Heart right ventricle (tissue), 16 donors: ENCODE measurements at regions not wholly inside any gene's neighbourhood (a gene's known extent, or its start where the extent isn't known, plus 50 kb on each side); places are given as distances from the start of the nearest gene placed in this dataset.

Source experiments
- ATAC-seq, 8 donors: fragments of 200-7000 bp; cut with Tn5 transposase; one replicate each; pipeline ENCODE4 v1.9.1; 2020; ENCODE audit warnings: mild to moderate bottlenecking in 8 of 8, moderate library complexity in 8 of 8, moderate number of reproducible peaks in 1 of 8
- DNase-seq, 2 donors: peaks; one replicate each; pipeline ENCODE4 v3.0.0-alpha.2; 2020
- H3K27ac ChIP-seq, 10 donors: fragments of 200-600 bp; sonication (generic) in 2 of 10; one replicate each; pipeline versions ENCODE4 v1.5.0 to v1.8.0; 2020 to 2022; ENCODE audit warnings: mild to moderate bottlenecking in 3 of 10
- H3K27me3 ChIP-seq, 7 donors: fragments of 200-600 bp; one replicate each; pipeline ENCODE4 v1.8.0; 2021 to 2022; ENCODE audit warnings: mild to moderate bottlenecking in 2 of 7
- H3K36me3 ChIP-seq, 9 donors: fragments of 200-600 bp; sonication (generic) in 1 of 9; one replicate each; pipeline versions ENCODE4 v1.5.0 to v1.8.0; 2020 to 2022; ENCODE audit warnings: mild to moderate bottlenecking in 2 of 9
- H3K4me1 ChIP-seq, 9 donors: fragments of 200-600 bp; sonication (generic) in 1 of 9; one replicate each; pipeline versions ENCODE4 v1.5.0 to v1.8.0; 2020 to 2022; ENCODE audit warnings: mild to moderate bottlenecking in 4 of 9
- H3K4me3 ChIP-seq, 10 donors: fragments of 200-600 bp; sonication (generic) in 2 of 10; one replicate each; pipeline versions ENCODE4 v1.5.0 to v1.8.0; 2020 to 2022; ENCODE audit warnings: mild to moderate bottlenecking in 7 of 10, moderate library complexity in 2 of 10
- H3K9me3 ChIP-seq, 11 donors: fragments of 200-600 bp in 10 of 11; sonication (generic) in 2 of 11; one replicate each; pipeline versions ENCODE4 v1.5.0 to v1.8.0; 2013 to 2022; ENCODE audit warnings: mild to moderate bottlenecking in 2 of 11, control low read depth in 1 of 11, moderate library complexity in 1 of 11
- WGBS, 2 donors: extraction: QIAGEN DNeasy Blood & Tissue Kit; methylation state at CpG; one replicate each; pipeline ENCODE4 v1.1.7; 2013; ENCODE audit warnings: inconsistent platforms in 1 of 2; 5-methylcytosine and 5-hydroxymethylcytosine counted together
- intact Hi-C, 10 donors: fragments of 100-400 bp; cut with DNase I; formaldehyde crosslinking; loops; one replicate each; pipeline versions ENCODE4 v1.11.1 to v1.14.2; 2022
- TF ChIP-seq, protein P1 (sequence below), 9 donors: fragments of 200-600 bp; sonication (generic) in 2 of 9; IDR thresholded peaks; one replicate each; pipeline versions ENCODE4 v1.5.0 to v1.8.0; 2021 to 2022; ENCODE audit warnings: antibody characterized with exemption in 9 of 9, mild to moderate bottlenecking in 5 of 9, moderate library complexity in 1 of 9
- donor health status: Arrhythmogenic right ventricular cardiomyopathy.
- donor health status: ischemic (EF 13 %, LVEDD 7.1; RV severe dilation, severe dysfunction).
- donor health status: healthy with polysubstance abuse.
- donor health status: DM: no; HTN: yes; CAD: no.
- donor health status: DM: no; HTN: no; CAD: no.
- donor health status: ischemic (EF 25% LVEDD 6.9; RV normal size, moderate dysfunction).
- donor health status: ischemic (EF 25% LVEDD 5.7; RV mildly dilated, moderate dysfunction).
- donor health status: healthy.
- donor health status: DM: yes; HTN: yes; CAD: no.
- donor health status: Ischemic cardiomyopathy.
- donor health status: ischemic (EF 35%, LVEDD 5.7; RV mildly dilated, moderate dysfunction).
- donor health status: nonischemic (EF 11% LVEDD 7.7; RV severe dilation, severe dysfunction).
- donor health status: DM: yes; HTN: yes; CAD: no.
- donor health status: PGD.
- donor health status: ischemic (EF 29% LVEDD 5.4; RV normal size, mild dysfunction).
- donor health status: nonischemic (EF 23%, LVEDD 6.1; RV moderate dilation, normal function).

DNA sequence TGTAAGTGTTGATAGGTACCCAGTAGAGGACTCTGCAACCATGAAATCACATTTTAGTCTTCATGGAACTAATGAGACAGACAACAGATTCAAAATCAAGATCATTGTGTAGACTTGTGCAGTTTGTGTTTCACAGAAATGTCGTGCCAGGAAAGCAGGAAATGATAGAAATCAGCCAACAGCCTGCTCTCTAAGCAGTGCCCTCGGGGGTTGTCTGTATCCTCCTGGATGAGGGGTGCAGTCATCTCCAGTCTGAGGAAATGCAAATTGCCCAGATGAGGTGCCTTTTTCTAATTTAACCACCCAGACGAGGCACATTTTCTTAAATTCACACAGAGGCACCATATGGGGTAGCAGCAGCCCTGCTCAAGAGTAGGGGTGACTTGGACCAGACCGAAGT lies 663.1 kb downstream of the XIRP2 start:
- no peak overlapping the region for H3K4me3 ChIP-seq
- no peaks in the 10 kb centered on the region for H3K27me3 ChIP-seq
- 49 to 50% methylated on average over 4 of the region's 4 CpGs for WGBS, 2 donors
- intact Hi-C loops: no loop called here
- H3K36me3 ChIP-seq: no peaks in the 10 kb centered on the region
- TF ChIP-seq, protein P1, sequence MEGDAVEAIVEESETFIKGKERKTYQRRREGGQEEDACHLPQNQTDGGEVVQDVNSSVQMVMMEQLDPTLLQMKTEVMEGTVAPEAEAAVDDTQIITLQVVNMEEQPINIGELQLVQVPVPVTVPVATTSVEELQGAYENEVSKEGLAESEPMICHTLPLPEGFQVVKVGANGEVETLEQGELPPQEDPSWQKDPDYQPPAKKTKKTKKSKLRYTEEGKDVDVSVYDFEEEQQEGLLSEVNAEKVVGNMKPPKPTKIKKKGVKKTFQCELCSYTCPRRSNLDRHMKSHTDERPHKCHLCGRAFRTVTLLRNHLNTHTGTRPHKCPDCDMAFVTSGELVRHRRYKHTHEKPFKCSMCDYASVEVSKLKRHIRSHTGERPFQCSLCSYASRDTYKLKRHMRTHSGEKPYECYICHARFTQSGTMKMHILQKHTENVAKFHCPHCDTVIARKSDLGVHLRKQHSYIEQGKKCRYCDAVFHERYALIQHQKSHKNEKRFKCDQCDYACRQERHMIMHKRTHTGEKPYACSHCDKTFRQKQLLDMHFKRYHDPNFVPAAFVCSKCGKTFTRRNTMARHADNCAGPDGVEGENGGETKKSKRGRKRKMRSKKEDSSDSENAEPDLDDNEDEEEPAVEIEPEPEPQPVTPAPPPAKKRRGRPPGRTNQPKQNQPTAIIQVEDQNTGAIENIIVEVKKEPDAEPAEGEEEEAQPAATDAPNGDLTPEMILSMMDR (IDR thresholded peaks at IDR 0.05): no peak
- H3K9me3 ChIP-seq: no peaks in the 10 kb centered on the region
- H3K4me1 ChIP-seq: no peaks in the 10 kb centered on the region
- H3K27ac ChIP-seq: no peak overlapping the region
- no peak for ATAC-seq
- DNase-seq: no peak

DNA sequence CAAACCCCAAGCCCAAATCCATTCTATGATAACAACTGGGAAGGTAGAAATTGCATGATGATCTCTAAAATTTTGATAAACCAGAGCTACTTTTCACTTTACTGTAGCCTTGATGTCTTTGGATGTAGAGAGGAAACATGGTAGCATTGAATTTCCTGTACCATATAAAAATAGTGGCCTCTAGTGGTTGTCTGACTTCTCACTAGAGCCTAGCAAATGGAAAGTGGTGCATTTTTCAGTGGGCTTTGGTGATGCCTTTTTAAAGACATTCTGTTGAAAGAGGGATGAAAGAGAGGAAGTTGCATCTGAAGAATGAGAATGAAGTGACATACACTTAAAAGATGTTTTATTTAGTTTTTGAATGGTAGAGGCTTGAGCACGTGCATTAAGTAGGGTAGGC lies 662.2 kb downstream of the XIRP2 start:
- no peak for ATAC-seq
- Histone ChIP-seq H3K36me3 (no peaks in the 10 kb centered on the region), H3K4me1 (no peaks in the 10 kb centered on the region), H3K27ac (no peak overlapping the region), H3K9me3 (no peaks in the 10 kb centered on the region), H3K4me3 (no peak overlapping the region), H3K27me3 (no peaks in the 10 kb centered on the region)
- intact Hi-C loops: no loop called here
- WGBS, 2 donors: 92 to 93% methylated on average over 1 of the region's 1 CpG
- TF ChIP-seq, protein P1 (IDR thresholded peaks at IDR 0.05): peak in 7 of 9 donors; percentile 12 to 42 (median 40)
- DNase-seq: no peak

DNA sequence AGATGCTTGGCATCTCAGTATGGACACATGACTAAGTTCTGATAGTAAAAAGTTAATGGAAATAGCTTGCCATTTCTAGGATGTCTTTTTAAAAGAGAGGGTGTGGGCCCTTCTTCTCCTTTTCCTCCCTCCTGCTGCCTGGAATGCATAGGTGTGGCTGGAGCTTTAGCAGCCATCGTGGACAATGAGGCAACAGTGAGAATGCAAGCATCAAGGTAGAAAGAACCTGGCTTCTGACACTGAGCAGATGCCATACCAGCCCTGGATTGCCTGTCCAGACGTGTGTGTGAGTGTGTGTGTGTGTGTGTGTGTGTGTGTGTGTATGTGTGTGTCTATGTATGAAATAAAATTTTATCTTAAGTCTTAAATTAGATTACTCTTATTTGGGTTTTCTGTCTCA lies 660.1 kb downstream of the XIRP2 start:
- ATAC-seq (no peak), DNase-seq (no peak)
- no peaks in the 10 kb centered on the region for H3K27me3 ChIP-seq
- no peaks in the 10 kb centered on the region for H3K36me3 ChIP-seq
- H3K9me3 ChIP-seq: no peaks in the 10 kb centered on the region
- WGBS, 2 donors: 69 to 71% methylated on average over 2 of the region's 2 CpGs
- H3K27ac ChIP-seq: no peak overlapping the region
- H3K4me3 ChIP-seq: no peak overlapping the region
- TF ChIP-seq, protein P1 (IDR thresholded peaks at IDR 0.05): no peak
- no peaks in the 10 kb centered on the region for H3K4me1 ChIP-seq
- intact Hi-C loops: no loop called here

DNA sequence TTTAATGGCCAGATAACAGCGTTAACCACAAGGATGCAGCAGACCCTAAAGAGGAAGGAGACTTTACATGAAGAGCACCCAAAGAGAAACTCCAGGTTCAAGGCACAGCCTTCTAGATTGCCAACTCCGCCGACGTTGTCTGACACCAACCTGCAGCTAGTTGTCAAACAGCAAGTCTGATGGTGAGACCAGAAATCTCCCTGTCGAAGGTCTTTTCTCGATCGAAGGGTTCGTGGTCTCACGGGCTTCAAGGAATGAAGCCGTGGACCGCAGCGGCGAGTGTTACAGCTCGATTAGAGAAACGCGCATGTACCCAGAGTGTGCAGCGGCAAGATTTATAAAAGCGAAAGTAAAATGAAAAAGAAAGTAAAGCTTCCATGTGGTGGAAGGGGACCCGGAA lies 656.3 kb downstream of the XIRP2 start:
- WGBS, 2 donors: 95 to 97% methylated on average over 19 of the region's 19 CpGs
- Histone ChIP-seq H3K36me3 (no peaks in the 10 kb centered on the region), H3K9me3 (no peaks in the 10 kb centered on the region), H3K4me3 (no peak overlapping the region), H3K27ac (no peak overlapping the region), H3K4me1 (no peaks in the 10 kb centered on the region), H3K27me3 (no peaks in the 10 kb centered on the region)
- intact Hi-C loops: no loop called here
- ATAC-seq (no peak), DNase-seq (no peak)
- TF ChIP-seq, protein P1 (IDR thresholded peaks at IDR 0.05): no peak

DNA sequence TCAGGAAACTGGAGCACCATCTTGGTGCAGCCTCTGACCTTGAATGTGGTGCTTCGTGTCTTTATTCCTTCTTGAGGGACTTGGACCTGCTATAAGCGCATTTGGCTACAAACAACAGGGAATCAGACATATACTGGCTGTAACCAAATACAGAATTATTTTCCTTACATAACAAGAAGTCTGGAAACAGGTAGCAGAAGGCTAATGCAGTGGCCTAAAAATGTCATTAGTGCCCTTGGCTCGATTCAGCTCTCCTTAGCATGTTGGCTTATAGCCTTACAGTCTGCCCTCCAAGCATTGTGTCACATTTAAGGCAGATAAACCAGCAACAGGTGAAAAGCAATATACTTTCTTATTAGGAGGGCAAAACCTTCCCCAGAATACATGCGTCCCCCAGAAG lies 655.4 kb downstream of the XIRP2 start:
- Histone ChIP-seq H3K36me3 (no peaks in the 10 kb centered on the region), H3K4me3 (no peak overlapping the region), H3K4me1 (no peaks in the 10 kb centered on the region), H3K9me3 (no peaks in the 10 kb centered on the region), H3K27me3 (no peaks in the 10 kb centered on the region), H3K27ac (no peak overlapping the region)
- 90 to 94% methylated on average over 4 of the region's 4 CpGs for WGBS, 2 donors
- TF ChIP-seq, protein P1 (IDR thresholded peaks at IDR 0.05): no peak
- DNase-seq: no peak
- intact Hi-C loops: no loop called here
- no peak for ATAC-seq
